Psoas muscle (tissue), 7 donors: ENCODE measurements at regions not wholly inside any gene's neighbourhood (a gene's known extent, or its start where the extent isn't known, plus 50 kb on each side); places are given as distances from the start of the nearest gene placed in this dataset.
"Not testable (repeated sequence)": the region's sequence is repeated elsewhere in the genome, so short reads cannot be mapped to it uniquely, and the experiment has no call there.

Source experiments
- ATAC-seq, 4 donors: fragments of 200-7000 bp; cut with Tn5 transposase; one replicate each; pipeline ENCODE4 v1.9.1; 2020; ENCODE audit warnings: moderate library complexity in 3 of 4, mild to moderate bottlenecking in 2 of 4
- DNase-seq, 2 donors: peaks; one replicate each; pipeline ENCODE4 v3.0.0-alpha.2; 2020
- H3K27ac ChIP-seq: fragments of 200-600 bp; one replicate; pipeline ENCODE4 v1.8.0; 2022
- H3K27me3 ChIP-seq, 3 donors: fragments of 200-600 bp in 1 of 3; one replicate each; pipeline versions ENCODE4 v1.6.1 to v1.8.0; 2013 to 2022; ENCODE audit warnings: low read length in 2 of 3, mild to moderate bottlenecking in 2 of 3, moderate library complexity in 1 of 3; ENCODE audit not compliant: insufficient read depth in 3 of 3
- H3K36me3 ChIP-seq, 2 donors: fragments of 200-600 bp in 1 of 2; one replicate each; pipeline versions ENCODE4 v1.6.1 to v1.8.0; 2013 to 2022; ENCODE audit warnings: low read depth in 1 of 2, mild to moderate bottlenecking in 1 of 2, moderate library complexity in 1 of 2; ENCODE audit not compliant: insufficient read depth in 1 of 2
- H3K4me1 ChIP-seq: fragments of 200-600 bp; one replicate; pipeline ENCODE4 v1.8.0; 2022
- H3K4me3 ChIP-seq: fragments of 200-600 bp; one replicate; pipeline ENCODE4 v1.8.0; 2022; ENCODE audit warnings: mild to moderate bottlenecking
- H3K9me3 ChIP-seq: fragments of 200-600 bp; one replicate; pipeline ENCODE4 v1.8.0; 2022
- WGBS, 3 donors: extraction: QIAGEN DNeasy Blood & Tissue Kit; methylation state at CpG; one replicate each; pipeline versions ENCODE4 v1.1.6 to v1.1.7; 2013; 5-methylcytosine and 5-hydroxymethylcytosine counted together
- intact Hi-C, 2 donors: fragments of 100-400 bp; cut with DNase I; formaldehyde crosslinking; loops; one replicate each; pipeline versions ENCODE4 v1.11.0 to v1.14.2; 2022
- donor health status: healthy with polysubstance abuse.
- donor health status: DM: no; HTN: no; CAD: no; lungs with moderate emphysema.
- donor health status: Bipolar disorder and iron deficiency.
- donor health status: healthy.
- donor health status: DM: yes; HTN: yes; CAD: no.
- donor health status: DM: no; HTN: no; CAD: no.
- donor health status: DM: yes; HTN: yes; CAD: no.

DNA sequence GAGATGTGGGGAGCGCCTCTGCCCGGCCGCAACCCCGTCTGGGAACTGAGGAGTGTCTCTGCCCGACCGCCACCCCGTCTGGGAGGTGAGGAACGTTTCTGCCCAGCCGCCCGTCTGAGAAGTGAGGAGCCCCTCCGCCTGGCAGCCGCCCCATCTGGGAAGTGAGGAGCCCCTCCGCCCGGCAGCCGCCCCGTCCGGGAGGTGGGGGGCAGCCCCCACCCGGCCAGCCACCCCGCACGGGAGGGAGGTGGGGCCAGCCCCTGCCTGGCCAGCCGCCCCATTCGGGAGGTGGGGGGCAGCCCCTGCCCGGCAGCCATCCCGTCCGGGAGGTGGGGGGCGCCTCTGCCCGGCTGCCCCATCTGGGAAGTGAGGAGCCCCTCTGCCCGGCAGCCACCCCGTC lies 137.7 kb downstream of the KBTBD2 start:
- ATAC-seq, H3K9me3 ChIP-seq, H3K27me3 ChIP-seq, H3K36me3 ChIP-seq, H3K4me3 ChIP-seq, H3K4me1 ChIP-seq, DNase-seq, intact Hi-C loops, H3K27ac ChIP-seq: not testable (repeated sequence)
- 86 to 97% (median 89%) methylated on average over 12 to 29 of the region's 29 CpGs for WGBS, 3 donors

DNA sequence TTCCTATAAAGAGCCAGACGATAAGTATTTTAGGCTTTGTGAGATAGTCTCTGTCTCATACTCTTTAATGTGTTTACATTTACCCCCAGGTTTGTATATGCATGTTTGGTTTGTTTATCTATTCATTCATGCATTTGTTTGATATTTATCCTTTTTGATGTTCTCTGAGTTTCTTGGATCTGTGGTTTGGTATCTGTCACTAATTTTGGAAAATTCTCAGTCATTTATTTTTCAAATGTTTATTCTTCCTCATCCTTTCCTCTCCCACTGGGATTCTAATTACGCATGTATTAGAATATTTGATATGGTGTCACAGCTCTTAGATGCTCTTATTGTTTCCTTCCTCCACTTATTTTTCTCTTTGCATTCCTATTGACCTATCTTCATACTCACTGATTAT lies 143.2 kb downstream of the KBTBD2 start:
- ATAC-seq, H3K9me3 ChIP-seq, H3K4me1 ChIP-seq, DNase-seq, H3K27me3 ChIP-seq, H3K36me3 ChIP-seq, H3K27ac ChIP-seq, H3K4me3 ChIP-seq, intact Hi-C loops: not testable (repeated sequence)
- WGBS, 3 donors, result 90 to 96% (median 93%) methylated on average over 2 of the region's 2 CpGs

DNA sequence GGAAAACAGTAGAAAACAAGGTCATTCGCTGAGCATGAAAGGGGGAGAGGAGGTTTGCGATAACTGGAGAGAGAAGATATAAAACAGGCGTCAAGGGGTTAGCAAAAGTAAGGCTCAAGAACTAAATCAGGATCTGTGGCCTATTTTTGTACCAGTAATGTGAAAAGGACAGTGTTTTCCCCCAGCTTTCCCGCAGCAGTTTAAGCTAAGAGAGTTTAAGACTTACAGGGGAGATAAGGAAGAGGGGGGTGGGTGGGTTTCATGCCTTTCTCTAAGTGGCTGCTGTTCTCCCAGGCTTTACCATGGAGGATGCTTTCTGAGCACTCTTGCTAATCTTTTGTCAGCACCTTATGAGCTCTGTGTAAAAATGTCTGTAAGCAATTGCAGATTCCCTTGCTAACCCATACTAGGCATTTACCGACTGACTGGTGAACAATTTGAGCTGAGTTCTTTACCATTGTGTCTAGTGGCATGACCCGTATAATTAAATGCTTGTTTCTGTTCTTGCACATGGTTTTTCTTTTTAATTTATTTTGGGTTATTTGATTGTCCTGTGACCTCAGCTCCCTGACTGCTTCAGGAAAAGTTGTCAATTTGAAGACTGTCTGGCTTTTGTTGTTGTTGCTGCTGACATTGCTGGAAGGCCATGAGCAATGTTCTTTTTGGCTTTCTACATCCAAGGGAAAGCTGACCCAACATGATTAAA lies 144.0 kb downstream of the KBTBD2 start:
- 81 to 83% (median 82%) methylated on average over 6 of the region's 6 CpGs for WGBS, 3 donors
- H3K27me3 ChIP-seq, H3K36me3 ChIP-seq, ATAC-seq, H3K4me3 ChIP-seq, H3K4me1 ChIP-seq, H3K9me3 ChIP-seq, H3K27ac ChIP-seq, DNase-seq, intact Hi-C loops: not testable (repeated sequence)

DNA sequence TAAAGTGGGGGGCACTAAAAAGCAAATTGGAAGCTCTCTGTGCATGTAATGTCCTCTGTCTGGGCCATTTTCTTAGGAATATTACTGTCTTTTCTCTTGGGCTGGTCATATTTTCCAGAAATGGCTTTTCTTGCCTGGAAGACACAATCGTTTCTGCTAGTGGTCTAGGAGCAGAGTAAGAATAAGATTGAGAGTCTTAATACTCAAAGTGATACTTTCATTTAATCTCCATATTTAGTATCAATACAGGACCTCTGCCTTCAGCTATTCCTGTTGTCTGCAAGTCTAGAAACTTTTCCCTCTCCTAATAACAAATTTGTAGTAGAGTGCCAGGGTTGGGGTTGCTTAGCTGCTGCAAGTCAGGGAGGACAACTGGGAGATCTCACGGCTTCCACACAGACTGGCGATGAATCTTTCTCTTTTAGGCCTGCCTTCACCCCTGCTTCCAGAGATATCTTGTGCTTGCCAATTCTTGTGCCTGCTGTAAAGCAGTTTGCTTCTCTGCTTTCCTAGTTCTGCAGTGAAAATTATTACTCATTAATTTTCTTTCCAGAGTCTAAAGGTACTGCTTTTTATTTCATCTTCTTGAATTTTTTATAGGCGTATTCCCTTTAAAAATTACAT lies 149.6 kb downstream of the KBTBD2 start:
- H3K4me3 ChIP-seq, H3K4me1 ChIP-seq, H3K27ac ChIP-seq, H3K36me3 ChIP-seq, H3K9me3 ChIP-seq, H3K27me3 ChIP-seq, DNase-seq, ATAC-seq, intact Hi-C loops: not testable (repeated sequence)
- WGBS, 3 donors, result 78 to 91% (median 83%) methylated on average over 4 of the region's 4 CpGs

DNA sequence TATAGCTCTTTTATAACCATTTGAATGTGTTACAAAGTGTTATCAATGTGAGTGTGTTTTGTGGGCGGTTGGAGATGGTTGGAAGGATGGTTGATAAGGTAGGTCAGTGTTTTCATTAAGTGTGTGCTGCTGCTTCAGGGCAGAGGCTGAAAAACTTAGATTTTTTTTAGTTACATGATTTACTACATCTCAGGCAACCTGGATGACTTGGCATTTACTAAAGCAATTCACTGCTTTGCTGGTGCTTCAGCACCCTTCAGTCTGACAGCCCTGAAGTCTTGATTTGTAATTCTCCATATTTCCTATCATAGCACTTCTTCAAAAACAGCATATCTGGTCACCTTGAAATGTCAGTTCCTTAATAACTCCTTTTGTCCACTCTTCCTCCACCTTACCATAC lies 151.8 kb downstream of the KBTBD2 start:
- H3K27ac ChIP-seq, ATAC-seq, H3K4me1 ChIP-seq, H3K27me3 ChIP-seq, H3K4me3 ChIP-seq, H3K9me3 ChIP-seq, DNase-seq, intact Hi-C loops, H3K36me3 ChIP-seq: not testable (repeated sequence)
- no CpG with 5 or more reads among the region's 1 CpG for WGBS, 3 donors

DNA sequence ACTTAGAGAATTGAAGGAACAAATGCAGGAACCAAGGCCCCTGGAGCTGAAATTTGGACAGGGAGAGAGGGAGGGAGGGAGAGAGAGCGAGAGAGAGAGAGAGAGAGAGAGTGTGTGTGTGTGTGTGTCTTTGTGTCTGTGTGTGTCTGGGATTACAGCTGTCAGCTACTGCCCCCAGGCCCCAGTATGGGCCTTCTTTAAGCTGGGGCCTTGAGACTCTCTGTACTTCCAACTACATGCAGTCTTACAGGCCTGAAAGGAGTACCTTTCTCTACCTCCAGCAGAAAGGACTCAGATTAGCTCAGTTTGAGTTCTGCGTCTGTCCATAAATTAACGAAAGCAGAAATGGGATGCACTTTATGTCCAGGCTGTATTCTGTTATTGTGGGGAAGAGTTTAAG lies 153.2 kb downstream of the KBTBD2 start:
- H3K9me3 ChIP-seq, DNase-seq, H3K36me3 ChIP-seq, H3K27me3 ChIP-seq, H3K27ac ChIP-seq, H3K4me3 ChIP-seq, intact Hi-C loops, ATAC-seq, H3K4me1 ChIP-seq: not testable (repeated sequence)
- WGBS, 3 donors, result 83 to 97% (median 90%) methylated on average over 3 of the region's 3 CpGs

DNA sequence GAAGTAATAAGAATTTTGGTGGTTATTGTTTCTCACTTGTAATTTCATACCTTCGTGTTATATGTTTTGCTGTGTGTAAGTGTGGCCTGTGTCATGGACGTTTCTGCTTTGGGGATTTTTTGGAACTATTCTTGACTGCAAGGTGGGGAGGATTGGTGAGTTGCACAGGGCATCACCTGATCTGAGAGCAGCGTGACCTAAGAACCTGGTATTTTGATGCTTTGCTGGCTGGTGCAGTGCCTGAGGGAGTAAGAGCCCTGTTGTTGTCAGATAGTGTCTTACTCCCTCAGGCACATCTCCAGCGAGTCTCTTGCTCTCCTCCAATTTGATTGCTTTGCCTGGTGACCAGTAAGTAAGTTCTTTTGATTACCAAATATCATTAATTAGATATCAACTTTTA lies 158.8 kb downstream of the KBTBD2 start:
- H3K4me1 ChIP-seq, DNase-seq, H3K36me3 ChIP-seq, H3K27ac ChIP-seq, H3K27me3 ChIP-seq, H3K9me3 ChIP-seq, ATAC-seq, intact Hi-C loops, H3K4me3 ChIP-seq: not testable (repeated sequence)
- 87 to 92% (median 89%) methylated on average over 4 of the region's 4 CpGs for WGBS, 3 donors

DNA sequence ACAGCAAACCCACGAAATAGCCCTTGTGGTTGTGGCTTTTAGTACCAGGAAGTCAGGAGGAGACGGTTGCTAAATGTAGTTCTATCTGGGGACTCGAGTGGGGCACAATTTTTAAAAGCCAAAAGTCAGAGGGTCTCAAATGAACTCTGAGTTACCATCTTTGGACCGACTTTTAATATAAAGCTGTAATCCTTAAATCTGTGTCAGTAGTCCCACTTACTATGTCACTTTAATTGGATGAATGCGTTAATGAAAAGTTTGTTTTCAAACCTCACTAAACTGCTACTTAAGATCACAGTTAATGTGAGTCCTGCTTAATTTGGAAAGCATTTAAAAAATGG lies 162.3 kb downstream of the KBTBD2 start:
- H3K9me3 ChIP-seq, intact Hi-C loops, DNase-seq, H3K27ac ChIP-seq, H3K4me1 ChIP-seq, ATAC-seq, H3K27me3 ChIP-seq, H3K36me3 ChIP-seq: not testable (repeated sequence)
- WGBS, 3 donors, result 22 to 25% (median 23%) methylated on average over 5 of the region's 5 CpGs
- H3K4me3 ChIP-seq, result peak overlapping the region; percentile 88

DNA sequence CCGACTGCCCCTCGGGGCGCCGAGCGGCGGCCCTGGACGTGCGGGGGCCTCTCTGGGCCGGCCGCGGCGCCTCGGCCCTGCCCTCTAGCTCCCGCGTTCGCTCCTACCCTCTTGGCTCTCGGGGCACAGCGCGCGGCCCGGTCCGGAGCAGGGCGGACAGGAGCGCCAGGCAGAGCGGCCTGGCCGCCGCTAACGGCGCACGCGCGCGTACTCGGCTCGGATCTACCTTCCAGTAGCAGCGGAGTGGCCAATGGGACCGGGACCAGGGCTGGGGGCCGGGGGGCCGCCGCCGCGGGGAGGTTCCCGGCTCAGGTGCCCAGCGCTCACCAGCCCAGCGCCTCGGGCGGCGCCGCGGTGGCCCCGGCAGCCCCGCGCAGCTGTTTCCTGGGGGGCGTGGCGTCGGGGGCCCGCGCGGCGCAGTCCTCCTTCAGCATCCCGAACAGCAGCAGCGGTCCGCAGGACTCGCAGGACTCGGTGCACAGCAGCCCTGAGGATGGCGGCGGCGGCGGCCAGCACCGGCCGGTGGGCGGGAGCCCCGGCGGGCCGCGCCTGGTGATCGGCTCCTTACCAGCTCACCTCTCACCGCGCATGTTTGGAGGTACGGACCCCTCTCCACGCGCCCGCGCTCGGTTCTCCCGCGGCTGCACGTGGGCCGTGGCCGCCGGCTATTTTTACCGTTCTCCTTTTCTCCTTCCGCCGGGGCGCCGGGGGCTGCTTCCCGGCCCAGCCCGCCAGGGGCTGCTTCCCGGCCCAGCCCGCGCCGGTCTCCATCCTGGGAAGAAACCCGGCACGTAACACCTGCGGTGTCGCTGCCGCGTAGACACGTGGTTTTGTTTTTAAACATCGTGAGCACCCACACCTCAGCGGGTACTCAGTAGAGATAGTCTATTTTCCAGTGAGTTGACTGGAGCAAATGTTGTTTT lies 162.9 kb downstream of the KBTBD2 start:
- ATAC-seq (peak; percentile 91 to 94 (median 92)), DNase-seq (peak; percentile 70 to 85)
- H3K27me3 ChIP-seq, H3K4me1 ChIP-seq, H3K9me3 ChIP-seq, intact Hi-C loops: not testable (repeated sequence)
- Histone ChIP-seq H3K36me3 (peaks cover 0 to 14% of the 10 kb centered on the region in 2 donors), H3K27ac (peak overlapping the region; percentile 91), H3K4me3 (peak overlapping the region; percentile 88)
- WGBS, 3 donors, result 0 to 1% (median 0%) methylated on average over 26 to 93 of the region's 111 CpGs

DNA sequence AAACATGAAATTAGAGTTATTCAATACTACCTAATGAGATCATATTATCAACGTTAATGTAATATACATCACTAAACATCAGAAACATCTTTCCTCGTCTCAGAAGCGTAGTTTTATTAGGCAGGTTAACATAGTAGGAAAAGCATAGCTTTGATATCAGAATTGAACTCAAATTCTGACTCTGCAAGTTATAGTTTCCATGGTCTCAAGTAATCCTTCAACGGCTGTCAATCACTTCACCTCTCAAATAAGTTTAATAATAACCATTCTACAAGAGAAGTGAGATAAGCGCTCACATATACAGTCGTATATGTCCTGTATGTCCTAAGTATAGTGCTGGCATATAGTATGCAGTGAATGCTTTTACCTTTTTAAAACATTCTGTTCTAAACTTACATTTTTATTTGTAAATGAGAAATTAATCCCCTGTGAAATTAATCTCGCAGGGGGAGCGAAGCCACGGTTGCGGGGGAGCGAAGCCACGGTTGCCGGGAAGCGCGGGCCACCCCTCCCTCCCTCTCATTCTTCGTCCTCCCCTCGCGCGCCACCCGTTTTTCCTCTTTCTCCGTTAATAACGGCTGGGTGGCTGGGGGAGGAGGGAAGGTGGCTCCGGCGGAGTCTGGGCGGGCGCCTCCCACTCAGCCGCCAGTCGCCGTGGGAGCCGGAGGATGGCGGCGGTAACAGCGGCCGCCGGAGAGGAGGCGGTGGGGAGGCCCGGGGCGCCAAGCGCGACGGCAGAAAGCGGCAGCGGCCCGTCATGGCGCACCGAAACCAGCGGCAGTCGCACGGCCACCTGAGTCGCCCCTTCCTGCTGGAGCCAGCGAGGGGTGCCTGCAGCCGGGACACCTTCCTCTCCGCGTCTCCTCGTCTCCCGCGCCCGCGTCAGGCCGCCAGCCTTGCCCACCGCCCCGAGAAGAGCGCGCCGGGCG lies 163.8 kb downstream of the KBTBD2 start:
- ATAC-seq (peak; percentile 62 to 82 (median 66)), DNase-seq (peak; percentile 51 to 67)
- Histone ChIP-seq H3K36me3 (peaks cover 0 to 21% of the 10 kb centered on the region in 2 donors), H3K27ac (peak overlapping the region; percentile 91), H3K4me3 (peak overlapping the region; percentile 88)
- intact Hi-C loops, H3K27me3 ChIP-seq, H3K4me1 ChIP-seq, H3K9me3 ChIP-seq: not testable (repeated sequence)
- WGBS, 3 donors, result 3 to 9% (median 5%) methylated on average over 23 to 61 of the region's 66 CpGs
